Psoas muscle (tissue), 7 donors: ENCODE measurements at regions not wholly inside any gene's neighbourhood (a gene's known extent, or its start where the extent isn't known, plus 50 kb on each side); places are given as distances from the start of the nearest gene placed in this dataset.

Experiments used
- ATAC-seq, 4 donors: fragments of 200-7000 bp; cut with Tn5 transposase; one replicate each; pipeline ENCODE4 v1.9.1; 2020; ENCODE audit warnings: moderate library complexity in 3 of 4, mild to moderate bottlenecking in 2 of 4
- DNase-seq, 2 donors: peaks; one replicate each; pipeline ENCODE4 v3.0.0-alpha.2; 2020
- H3K27ac ChIP-seq: fragments of 200-600 bp; one replicate; pipeline ENCODE4 v1.8.0; 2022
- H3K27me3 ChIP-seq, 3 donors: fragments of 200-600 bp in 1 of 3; one replicate each; pipeline versions ENCODE4 v1.6.1 to v1.8.0; 2013 to 2022; ENCODE audit warnings: low read length in 2 of 3, mild to moderate bottlenecking in 2 of 3, moderate library complexity in 1 of 3; ENCODE audit not compliant: insufficient read depth in 3 of 3
- H3K36me3 ChIP-seq, 2 donors: fragments of 200-600 bp in 1 of 2; one replicate each; pipeline versions ENCODE4 v1.6.1 to v1.8.0; 2013 to 2022; ENCODE audit warnings: low read depth in 1 of 2, mild to moderate bottlenecking in 1 of 2, moderate library complexity in 1 of 2; ENCODE audit not compliant: insufficient read depth in 1 of 2
- H3K4me1 ChIP-seq: fragments of 200-600 bp; one replicate; pipeline ENCODE4 v1.8.0; 2022
- H3K4me3 ChIP-seq: fragments of 200-600 bp; one replicate; pipeline ENCODE4 v1.8.0; 2022; ENCODE audit warnings: mild to moderate bottlenecking
- H3K9me3 ChIP-seq: fragments of 200-600 bp; one replicate; pipeline ENCODE4 v1.8.0; 2022
- WGBS, 3 donors: extraction: QIAGEN DNeasy Blood & Tissue Kit; methylation state at CpG; one replicate each; pipeline versions ENCODE4 v1.1.6 to v1.1.7; 2013; 5-methylcytosine and 5-hydroxymethylcytosine counted together
- intact Hi-C, 2 donors: fragments of 100-400 bp; cut with DNase I; formaldehyde crosslinking; loops; one replicate each; pipeline versions ENCODE4 v1.11.0 to v1.14.2; 2022
- TF ChIP-seq, protein P1 (sequence below): fragments of 200-600 bp; IDR thresholded peaks from one replicate; pipeline ENCODE4 v1.8.0; 2022; ENCODE audit warnings: antibody characterized with exemption
- donor health status: healthy with polysubstance abuse.
- donor health status: DM: no; HTN: no; CAD: no; lungs with moderate emphysema.
- donor health status: Bipolar disorder and iron deficiency.
- donor health status: healthy.
- donor health status: DM: yes; HTN: yes; CAD: no.
- donor health status: DM: no; HTN: no; CAD: no.
- donor health status: DM: yes; HTN: yes; CAD: no.

DNA sequence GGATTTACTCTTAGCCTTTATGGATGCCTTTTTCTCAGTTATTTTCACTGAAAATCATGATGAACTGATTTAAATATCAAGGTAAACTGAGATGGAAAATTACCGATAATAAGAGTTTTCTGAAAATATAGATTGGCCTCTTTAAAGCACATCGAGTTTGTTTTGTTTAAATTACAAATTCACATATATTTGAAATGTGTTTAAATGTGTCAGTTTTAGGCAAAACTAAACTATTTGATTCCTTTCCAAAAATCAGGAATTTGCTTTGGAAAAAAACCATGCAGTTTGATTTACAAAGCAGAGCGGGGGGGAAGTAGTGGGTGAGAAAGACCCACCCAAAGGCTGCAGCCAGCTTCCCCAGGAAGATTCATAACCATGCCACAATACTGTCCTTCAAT, 52.0 kb upstream of the EML4 start:
- Histone ChIP-seq H3K27ac (no peak overlapping the region), H3K9me3 (no peaks in the 10 kb centered on the region), H3K36me3 (no peaks in the 10 kb centered on the region), H3K4me3 (no peak overlapping the region), H3K27me3 (no peaks in the 10 kb centered on the region), H3K4me1 (no peaks in the 10 kb centered on the region)
- DNase-seq (no peak), ATAC-seq (no peak)
- intact Hi-C loops, result no loop called here
- 63 to 72% (median 68%) methylated on average over 3 of the region's 3 CpGs for WGBS, 3 donors
- TF ChIP-seq, protein P1, sequence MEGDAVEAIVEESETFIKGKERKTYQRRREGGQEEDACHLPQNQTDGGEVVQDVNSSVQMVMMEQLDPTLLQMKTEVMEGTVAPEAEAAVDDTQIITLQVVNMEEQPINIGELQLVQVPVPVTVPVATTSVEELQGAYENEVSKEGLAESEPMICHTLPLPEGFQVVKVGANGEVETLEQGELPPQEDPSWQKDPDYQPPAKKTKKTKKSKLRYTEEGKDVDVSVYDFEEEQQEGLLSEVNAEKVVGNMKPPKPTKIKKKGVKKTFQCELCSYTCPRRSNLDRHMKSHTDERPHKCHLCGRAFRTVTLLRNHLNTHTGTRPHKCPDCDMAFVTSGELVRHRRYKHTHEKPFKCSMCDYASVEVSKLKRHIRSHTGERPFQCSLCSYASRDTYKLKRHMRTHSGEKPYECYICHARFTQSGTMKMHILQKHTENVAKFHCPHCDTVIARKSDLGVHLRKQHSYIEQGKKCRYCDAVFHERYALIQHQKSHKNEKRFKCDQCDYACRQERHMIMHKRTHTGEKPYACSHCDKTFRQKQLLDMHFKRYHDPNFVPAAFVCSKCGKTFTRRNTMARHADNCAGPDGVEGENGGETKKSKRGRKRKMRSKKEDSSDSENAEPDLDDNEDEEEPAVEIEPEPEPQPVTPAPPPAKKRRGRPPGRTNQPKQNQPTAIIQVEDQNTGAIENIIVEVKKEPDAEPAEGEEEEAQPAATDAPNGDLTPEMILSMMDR, result no peak

DNA sequence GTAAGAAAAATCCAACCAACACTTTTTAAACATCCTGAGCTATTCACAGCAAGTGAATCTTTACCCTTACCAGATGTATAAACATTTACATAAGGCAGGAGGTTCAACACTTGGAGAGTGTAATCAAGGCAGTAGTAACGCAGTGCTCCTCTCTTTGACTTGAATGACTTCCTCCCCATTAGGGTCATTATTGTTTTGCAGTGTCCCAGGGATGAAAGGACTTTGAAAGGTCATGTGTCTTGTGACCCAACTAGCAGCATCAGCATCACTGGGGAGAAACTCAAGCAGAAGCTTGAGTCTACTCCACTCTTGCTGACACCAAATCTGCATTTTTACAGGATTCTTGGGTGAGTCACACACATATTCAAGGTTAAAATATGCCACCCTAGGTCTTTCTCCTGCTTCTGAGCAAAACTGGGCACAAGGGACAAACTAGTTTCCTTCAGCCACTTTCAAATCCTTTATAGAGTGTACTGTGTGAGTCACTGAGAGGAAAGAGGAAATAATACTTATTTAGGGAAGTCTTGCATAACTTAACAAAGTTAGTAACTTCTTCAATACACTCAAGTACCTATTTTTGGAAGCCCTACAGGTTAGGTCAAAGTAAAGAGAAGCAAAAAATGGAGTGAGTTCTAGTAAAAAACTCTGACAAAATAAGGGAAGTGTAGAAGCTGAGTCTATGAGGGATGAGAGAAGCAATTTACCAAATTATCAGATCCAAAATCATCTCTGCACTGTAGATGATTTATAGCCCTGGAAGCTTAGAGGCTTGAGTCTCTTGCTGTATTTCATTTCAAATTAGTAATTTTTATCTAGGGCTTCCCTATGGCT, 51.0 kb upstream of the EML4 start:
- Histone ChIP-seq H3K36me3 (no peaks in the 10 kb centered on the region), H3K27me3 (no peaks in the 10 kb centered on the region), H3K27ac (peak overlapping the region; percentile 33), H3K4me1 (no peaks in the 10 kb centered on the region), H3K4me3 (no peak overlapping the region), H3K9me3 (no peaks in the 10 kb centered on the region)
- DNase-seq (no peak), ATAC-seq (peak; percentile 19 to 65 (median 53))
- intact Hi-C loops, result no loop called here
- 62 to 70% (median 67%) methylated on average over 1 of the region's 1 CpG for WGBS, 3 donors
- TF ChIP-seq, protein P1, result no peak

DNA sequence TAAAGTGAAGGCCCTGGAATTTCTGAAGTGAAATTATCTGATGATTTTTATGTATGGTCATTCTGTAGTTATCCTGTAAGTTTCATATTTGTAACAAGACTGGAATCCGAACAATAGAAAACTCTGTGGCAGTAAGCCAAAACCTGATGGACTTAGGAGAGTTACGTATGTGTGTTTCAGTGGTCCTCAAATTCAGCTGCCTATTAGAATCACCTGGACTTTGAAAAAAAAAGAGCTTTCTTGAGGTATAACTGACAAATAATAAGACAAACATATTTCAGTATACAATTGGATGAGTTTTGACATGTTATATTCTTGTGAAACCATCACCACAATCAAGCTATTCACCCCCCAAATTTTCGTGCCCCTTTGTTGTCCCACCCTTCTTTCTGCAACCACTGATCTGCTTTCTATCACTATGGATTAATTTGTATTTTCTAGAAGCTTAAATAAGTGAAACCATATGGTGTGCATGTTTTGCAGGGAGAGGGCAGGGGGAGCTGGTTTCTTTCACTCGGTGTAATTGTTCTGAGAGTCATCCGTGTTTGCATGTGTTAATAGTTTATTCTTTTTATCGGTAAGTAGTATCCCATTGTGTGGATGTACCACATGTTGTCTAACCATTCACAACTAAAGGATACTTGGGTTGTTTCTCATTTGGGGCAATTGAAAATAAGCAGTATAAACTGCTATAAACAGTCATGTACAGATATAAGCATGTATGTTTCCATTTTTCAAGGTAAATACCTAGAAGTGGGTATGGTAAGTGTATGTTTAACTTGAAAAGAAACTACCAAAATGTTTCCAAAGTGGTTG, 50.2 kb upstream of the EML4 start:
- Histone ChIP-seq H3K27me3 (no peaks in the 10 kb centered on the region), H3K9me3 (no peaks in the 10 kb centered on the region), H3K4me1 (no peaks in the 10 kb centered on the region), H3K27ac (peak overlapping the region; percentile 33), H3K4me3 (no peak overlapping the region), H3K36me3 (no peaks in the 10 kb centered on the region)
- TF ChIP-seq, protein P1, result no peak
- intact Hi-C loops, result no loop called here
- ATAC-seq, result no peak
- no peak for DNase-seq
- WGBS, 3 donors, result 67 to 74% (median 70%) methylated on average over 6 of the region's 6 CpGs
